ENCODE measurements at regions not wholly inside any gene's neighbourhood (a gene's known extent, or its start where the extent isn't known, plus 50 kb on each side); places are given as distances from the start of the nearest gene placed in this dataset.

- ATAC-seq (no peak), DNase-seq (ENCODE audit: low spot score) (no peak)
- no peaks in the 10 kb centered on the region for H3K36me3 Mint-ChIP-seq
- H3K27ac Mint-ChIP-seq: no peak overlapping the region
- no peak overlapping the region for H3K4me3 Mint-ChIP-seq
- H3K4me1 Mint-ChIP-seq: no peaks in the 10 kb centered on the region
- no peaks in the 10 kb centered on the region for H3K9me3 Mint-ChIP-seq
- H3K27me3 Mint-ChIP-seq (ENCODE audit: low read depth): no peaks in the 10 kb centered on the region
- CTCF ChIA-PET: interaction anchor here (0.6 to 1.0 kb wide), 3 partner anchors 144 to 220 kb away, joined by 3 to 6 read pairs (median 3); no protein-coding TSS in a partner anchor
- POLR2A ChIA-PET: no interaction called here
- TF ChIP-seq, protein P1, sequence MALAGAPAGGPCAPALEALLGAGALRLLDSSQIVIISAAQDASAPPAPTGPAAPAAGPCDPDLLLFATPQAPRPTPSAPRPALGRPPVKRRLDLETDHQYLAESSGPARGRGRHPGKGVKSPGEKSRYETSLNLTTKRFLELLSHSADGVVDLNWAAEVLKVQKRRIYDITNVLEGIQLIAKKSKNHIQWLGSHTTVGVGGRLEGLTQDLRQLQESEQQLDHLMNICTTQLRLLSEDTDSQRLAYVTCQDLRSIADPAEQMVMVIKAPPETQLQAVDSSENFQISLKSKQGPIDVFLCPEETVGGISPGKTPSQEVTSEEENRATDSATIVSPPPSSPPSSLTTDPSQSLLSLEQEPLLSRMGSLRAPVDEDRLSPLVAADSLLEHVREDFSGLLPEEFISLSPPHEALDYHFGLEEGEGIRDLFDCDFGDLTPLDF (CRISPR knock-in tag; IDR thresholded peaks at IDR 0.05): no peak
- TF ChIP-seq ZNF416 (CRISPR knock-in tag; IDR thresholded peaks at IDR 0.05): no peak
- TF ChIP-seq NR2C2 (CRISPR knock-in tag; IDR thresholded peaks at IDR 0.05): no peak
- no peak for TF ChIP-seq USF1 (CRISPR knock-in tag; IDR thresholded peaks at IDR 0.05)
- TF ChIP-seq OVOL2 (CRISPR knock-in tag; IDR thresholded peaks at IDR 0.05; ENCODE audit: borderline replicate concordance): no peak
Measured at GRCh38 chr6:24060982-24061754, 64.8 kb upstream of the NRSN1 start.

GRCh38 chr6:24064106-24064505 is 61.9 kb upstream of the NRSN1 start:
- TF ChIP-seq FOXK1 (CRISPR knock-in tag; IDR thresholded peaks at IDR 0.05): no peak
- TF ChIP-seq CTCF (IDR thresholded peaks at IDR 0.05): peak; percentile 43
- no peak for TF ChIP-seq PRDM15 (CRISPR knock-in tag; IDR thresholded peaks at IDR 0.05)
- DNase-seq (ENCODE audit: low spot score) (peak; percentile 20), ATAC-seq (peak; percentile 58)
- H3K4me1 Mint-ChIP-seq: no peaks in the 10 kb centered on the region
- ChIA-PET POLR2A (no interaction called here), CTCF (interaction anchor here (1.2 to 2.6 kb wide), 3 partner anchors 141 to 210 kb away, joined by 5 to 13 read pairs (median 8); no protein-coding TSS in a partner anchor)
- H3K4me3 Mint-ChIP-seq: no peak overlapping the region
- H3K36me3 Mint-ChIP-seq: no peaks in the 10 kb centered on the region
- no peaks in the 10 kb centered on the region for H3K9me3 Mint-ChIP-seq
- H3K27me3 Mint-ChIP-seq (ENCODE audit: low read depth): no peaks in the 10 kb centered on the region
- no peak overlapping the region for H3K27ac Mint-ChIP-seq

DNA sequence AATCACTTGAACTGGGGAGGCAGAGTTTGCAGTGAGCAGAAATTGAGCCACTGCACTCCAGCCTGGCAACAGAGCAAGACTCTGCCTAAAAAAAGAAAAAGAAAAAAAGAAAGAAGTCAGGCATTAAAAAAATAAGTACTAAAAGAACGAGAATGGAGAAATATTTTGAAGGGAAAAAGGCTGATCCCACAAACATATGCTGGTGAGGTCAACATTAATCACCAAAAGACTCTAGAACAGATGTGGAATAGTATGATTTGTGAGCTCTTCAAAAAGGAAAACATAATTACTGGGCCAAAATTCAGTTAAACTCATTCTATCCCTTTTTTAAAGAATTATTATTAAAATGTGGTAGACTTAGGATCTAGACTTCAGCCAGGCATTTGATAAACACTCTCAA is 61.2 kb upstream of the NRSN1 start:
- Mint-ChIP-seq H3K4me3 (no peak overlapping the region), H3K4me1 (no peaks in the 10 kb centered on the region), H3K9me3 (no peaks in the 10 kb centered on the region), H3K27ac (no peak overlapping the region), H3K27me3 (ENCODE audit: low read depth) (no peaks in the 10 kb centered on the region), H3K36me3 (no peaks in the 10 kb centered on the region)
- ATAC-seq (no peak), DNase-seq (ENCODE audit: low spot score) (no peak)
- ChIA-PET CTCF (interaction anchor here (1.9 to 2.6 kb wide), 2 partner anchors 140 to 210 kb away, joined by 8 to 13 read pairs; no protein-coding TSS in a partner anchor), POLR2A (no interaction called here)
- no peak for TF ChIP-seq USF1 (CRISPR knock-in tag; IDR thresholded peaks at IDR 0.05)
- no peak for TF ChIP-seq IRF1 (CRISPR knock-in tag; IDR thresholded peaks at IDR 0.05)
- TF ChIP-seq SOX15 (CRISPR knock-in tag; IDR thresholded peaks at IDR 0.05): no peak
- TF ChIP-seq OVOL2 (CRISPR knock-in tag; IDR thresholded peaks at IDR 0.05; ENCODE audit: borderline replicate concordance): no peak
- TF ChIP-seq ESRRA (CRISPR knock-in tag; IDR thresholded peaks at IDR 0.05; ENCODE audit: borderline replicate concordance): no peak
- TF ChIP-seq, protein P2, sequence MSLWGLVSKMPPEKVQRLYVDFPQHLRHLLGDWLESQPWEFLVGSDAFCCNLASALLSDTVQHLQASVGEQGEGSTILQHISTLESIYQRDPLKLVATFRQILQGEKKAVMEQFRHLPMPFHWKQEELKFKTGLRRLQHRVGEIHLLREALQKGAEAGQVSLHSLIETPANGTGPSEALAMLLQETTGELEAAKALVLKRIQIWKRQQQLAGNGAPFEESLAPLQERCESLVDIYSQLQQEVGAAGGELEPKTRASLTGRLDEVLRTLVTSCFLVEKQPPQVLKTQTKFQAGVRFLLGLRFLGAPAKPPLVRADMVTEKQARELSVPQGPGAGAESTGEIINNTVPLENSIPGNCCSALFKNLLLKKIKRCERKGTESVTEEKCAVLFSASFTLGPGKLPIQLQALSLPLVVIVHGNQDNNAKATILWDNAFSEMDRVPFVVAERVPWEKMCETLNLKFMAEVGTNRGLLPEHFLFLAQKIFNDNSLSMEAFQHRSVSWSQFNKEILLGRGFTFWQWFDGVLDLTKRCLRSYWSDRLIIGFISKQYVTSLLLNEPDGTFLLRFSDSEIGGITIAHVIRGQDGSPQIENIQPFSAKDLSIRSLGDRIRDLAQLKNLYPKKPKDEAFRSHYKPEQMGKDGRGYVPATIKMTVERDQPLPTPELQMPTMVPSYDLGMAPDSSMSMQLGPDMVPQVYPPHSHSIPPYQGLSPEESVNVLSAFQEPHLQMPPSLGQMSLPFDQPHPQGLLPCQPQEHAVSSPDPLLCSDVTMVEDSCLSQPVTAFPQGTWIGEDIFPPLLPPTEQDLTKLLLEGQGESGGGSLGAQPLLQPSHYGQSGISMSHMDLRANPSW (CRISPR knock-in tag; conservative IDR thresholded peaks at IDR 0.05; ENCODE audit: low read depth): no peak
- TF ChIP-seq ZBTB43 (CRISPR knock-in tag; IDR thresholded peaks at IDR 0.05): no peak
- no peak for TF ChIP-seq ZNF263 (CRISPR knock-in tag; IDR thresholded peaks at IDR 0.05; ENCODE audit: low read depth)
